DOHH2 (cell line): ENCODE measurements at regions not wholly inside any gene's neighbourhood (a gene's known extent, or its start where the extent isn't known, plus 50 kb on each side); places are given as distances from the start of the nearest gene placed in this dataset.

Source experiments
- H3F3A ChIP-seq: fragments of 200-600 bp; sonication (generic), shearing (Covaris generic); 2 replicates; pipeline ENCODE4 v1.6.0; 2016; ENCODE audit warnings: antibody characterized with exemption, mild to moderate bottlenecking; ENCODE audit not compliant: control insufficient read depth, insufficient read depth
- H3K27ac ChIP-seq: fragments of 200-600 bp; sonication (generic); 2 replicates; pipeline ENCODE4 v1.5.1; 2014; ENCODE audit warnings: low read depth, mild to moderate bottlenecking, low read length, moderate library complexity
- H3K27me3 ChIP-seq: fragments of 200-600 bp; sonication (generic); 2 replicates; pipeline ENCODE4 v1.6.1; 2014; ENCODE audit warnings: mild to moderate bottlenecking, low read length, mixed read lengths; ENCODE audit not compliant: control insufficient read depth
- H3K36me3 ChIP-seq: fragments of 200-600 bp; sonication (generic); 2 replicates; pipeline ENCODE4 v1.6.1; 2014; ENCODE audit warnings: mild to moderate bottlenecking, low read length, moderate library complexity, mixed read lengths; ENCODE audit not compliant: control insufficient read depth
- H3K4me1 ChIP-seq: fragments of 200-600 bp; sonication (generic); 2 replicates; pipeline ENCODE4 v1.6.1; 2014; ENCODE audit warnings: mild to moderate bottlenecking, low read length, mixed read lengths; ENCODE audit not compliant: control insufficient read depth
- H3K4me2 ChIP-seq: fragments of 200-600 bp; sonication (generic); 2 replicates; pipeline ENCODE4 v1.6.0; 2014; ENCODE audit warnings: mild to moderate bottlenecking, low read length, moderate library complexity
- H3K4me3 ChIP-seq: fragments of 200-600 bp; sonication (generic); 2 replicates; pipeline ENCODE4 v1.5.1; 2014; ENCODE audit warnings: mild to moderate bottlenecking, low read length, mixed read lengths
- H3K79me2 ChIP-seq: fragments of 200-600 bp; sonication (generic); 2 replicates; pipeline ENCODE4 v1.6.1; 2014; ENCODE audit warnings: mild to moderate bottlenecking, low read length, mixed read lengths; ENCODE audit not compliant: control insufficient read depth
- H3K9me2 ChIP-seq: fragments of 200-600 bp; sonication (generic); replicated peaks from 2 replicates; pipeline ENCODE4 v1.6.1; 2014; ENCODE audit warnings: mild to moderate bottlenecking, low read length, mixed read lengths; ENCODE audit not compliant: control insufficient read depth
- H3K9me3 ChIP-seq: fragments of 200-600 bp; sonication (generic); 2 replicates; pipeline ENCODE4 v1.6.1; 2014; ENCODE audit warnings: antibody characterized with exemption, low read length, mixed read lengths; ENCODE audit not compliant: control insufficient read depth, insufficient read depth
- H4K20me1 ChIP-seq: fragments of 200-600 bp; sonication (generic); 2 replicates; pipeline ENCODE4 v1.6.0; 2014; ENCODE audit warnings: low read depth, mild to moderate bottlenecking, antibody characterized with exemption, low read length, moderate library complexity; ENCODE audit not compliant: control insufficient read depth, insufficient read depth
- CTCF ChIP-seq: fragments of 200-600 bp; sonication (generic); IDR thresholded peaks from one replicate; pipeline ENCODE4 v1.5.1; 2014; ENCODE audit warnings: antibody characterized with exemption, mild to moderate bottlenecking, low read depth, low read length; ENCODE audit not compliant: poor library complexity, severe bottlenecking
- EZH2phosphoT487 ChIP-seq: fragments of 200-600 bp; sonication (generic); IDR thresholded peaks from 2 replicates; pipeline ENCODE4 v1.6.1; 2017; ENCODE audit warnings: borderline replicate concordance, mild to moderate bottlenecking, antibody characterized with exemption, low read length, moderate library complexity, mixed read lengths

GRCh38 chr10:89153971-89154370 is 53.1 kb downstream of the CH25H start:
- Histone ChIP-seq H3K9me2 (no peaks in the 10 kb centered on the region), H3K9me3 (no peaks in the 10 kb centered on the region), H3F3A (no peaks in the 10 kb centered on the region), H3K36me3 (no peaks in the 10 kb centered on the region), H4K20me1 (no peaks in the 10 kb centered on the region), H3K4me1 (no peaks in the 10 kb centered on the region), H3K27me3 (no peaks in the 10 kb centered on the region), H3K4me2 (no peak overlapping the region), H3K79me2 (no peaks in the 10 kb centered on the region), H3K27ac (no peak overlapping the region), H3K4me3 (no peak overlapping the region)
- TF ChIP-seq CTCF, result no peak
- no peak for TF ChIP-seq EZH2phosphoT487

GRCh38 chr10:89153116-89153515 is 54.0 kb downstream of the CH25H start:
- H3K27ac ChIP-seq, result no peak overlapping the region
- H3K9me3 ChIP-seq, result no peaks in the 10 kb centered on the region
- no peaks in the 10 kb centered on the region for H3K27me3 ChIP-seq
- H3K4me3 ChIP-seq, result no peak overlapping the region
- H4K20me1 ChIP-seq, result no peaks in the 10 kb centered on the region
- no peaks in the 10 kb centered on the region for H3K79me2 ChIP-seq
- H3K4me2 ChIP-seq, result no peak overlapping the region
- H3K9me2 ChIP-seq, result no peaks in the 10 kb centered on the region
- H3K36me3 ChIP-seq, result no peaks in the 10 kb centered on the region
- TF ChIP-seq EZH2phosphoT487, result no peak
- TF ChIP-seq CTCF, result no peak
- no peaks in the 10 kb centered on the region for H3F3A ChIP-seq
- no peaks in the 10 kb centered on the region for H3K4me1 ChIP-seq

- no peaks in the 10 kb centered on the region for H3K27me3 ChIP-seq
- no peaks in the 10 kb centered on the region for H3K4me1 ChIP-seq
- no peak for TF ChIP-seq CTCF
- no peak for TF ChIP-seq EZH2phosphoT487
- H3K79me2 ChIP-seq, result no peaks in the 10 kb centered on the region
- H3F3A ChIP-seq, result no peaks in the 10 kb centered on the region
- no peaks in the 10 kb centered on the region for H4K20me1 ChIP-seq
- H3K4me2 ChIP-seq, result no peak overlapping the region
- H3K27ac ChIP-seq, result no peak overlapping the region
- no peak overlapping the region for H3K4me3 ChIP-seq
- no peaks in the 10 kb centered on the region for H3K9me3 ChIP-seq
- H3K36me3 ChIP-seq, result no peaks in the 10 kb centered on the region
- no peaks in the 10 kb centered on the region for H3K9me2 ChIP-seq
Observed at GRCh38 chr10:89151857-89152256, 55.3 kb downstream of the CH25H start.

GRCh38 chr10:89148061-89148460 is 59.1 kb downstream of the CH25H start:
- no peaks in the 10 kb centered on the region for H4K20me1 ChIP-seq
- H3K9me3 ChIP-seq, result no peaks in the 10 kb centered on the region
- no peaks in the 10 kb centered on the region for H3K9me2 ChIP-seq
- no peak overlapping the region for H3K4me3 ChIP-seq
- H3F3A ChIP-seq, result no peaks in the 10 kb centered on the region
- H3K27me3 ChIP-seq, result no peaks in the 10 kb centered on the region
- TF ChIP-seq CTCF (no peak), EZH2phosphoT487 (no peak)
- H3K27ac ChIP-seq, result no peak overlapping the region
- H3K4me1 ChIP-seq, result no peaks in the 10 kb centered on the region
- no peaks in the 10 kb centered on the region for H3K79me2 ChIP-seq
- H3K36me3 ChIP-seq, result no peaks in the 10 kb centered on the region
- no peak overlapping the region for H3K4me2 ChIP-seq
